ENCODE measurements at regions not wholly inside any gene's neighbourhood (a gene's known extent, or its start where the extent isn't known, plus 50 kb on each side); places are given as distances from the start of the nearest gene placed in this dataset.

- in situ Hi-C loops (cut with MboI; ENCODE audit: low sequenced_read_pairs, unreplicated experiment), result no loop called here
- TF ChIP-seq CTCF (IDR thresholded peaks at IDR 0.05; ENCODE audit: borderline replicate concordance, control extremely low read depth, extremely low read depth, insufficient read depth, missing control alignments), result no peak
- DNase-seq (ENCODE audit: low spot score), result no peak
These were observed 773.0 kb upstream of the AMELY start for GRCh38 chrY:7684546-7684945.

- no peak for TF ChIP-seq CTCF (IDR thresholded peaks at IDR 0.05; ENCODE audit: borderline replicate concordance, control extremely low read depth, extremely low read depth, insufficient read depth, missing control alignments)
- in situ Hi-C loops (cut with MboI; ENCODE audit: low sequenced_read_pairs, unreplicated experiment), result no loop called here
- DNase-seq (ENCODE audit: low spot score), result no peak
These were observed 770.8 kb upstream of the AMELY start for GRCh38 chrY:7682386-7682785.

- in situ Hi-C loops (cut with MboI; ENCODE audit: low sequenced_read_pairs, unreplicated experiment), result no loop called here
- no peak for TF ChIP-seq CTCF (IDR thresholded peaks at IDR 0.05; ENCODE audit: borderline replicate concordance, control extremely low read depth, extremely low read depth, insufficient read depth, missing control alignments)
- DNase-seq (ENCODE audit: low spot score), result no peak
These were observed 769.9 kb upstream of the AMELY start for GRCh38 chrY:7681426-7681825.

- in situ Hi-C loops (cut with MboI; ENCODE audit: low sequenced_read_pairs, unreplicated experiment), result no loop called here
- DNase-seq (ENCODE audit: low spot score), result no peak
- no peak for TF ChIP-seq CTCF (IDR thresholded peaks at IDR 0.05; ENCODE audit: borderline replicate concordance, control extremely low read depth, extremely low read depth, insufficient read depth, missing control alignments)
These were observed 762.9 kb upstream of the AMELY start for GRCh38 chrY:7674465-7674864.

- no peak for TF ChIP-seq CTCF (IDR thresholded peaks at IDR 0.05; ENCODE audit: borderline replicate concordance, control extremely low read depth, extremely low read depth, insufficient read depth, missing control alignments)
- in situ Hi-C loops (cut with MboI; ENCODE audit: low sequenced_read_pairs, unreplicated experiment), result no loop called here
These were observed 761.2 kb upstream of the AMELY start for GRCh38 chrY:7672796-7673195.

GRCh38 chrY:7663261-7663660, 751.7 kb upstream of the AMELY start:
- no peak for TF ChIP-seq CTCF (IDR thresholded peaks at IDR 0.05; ENCODE audit: borderline replicate concordance, control extremely low read depth, extremely low read depth, insufficient read depth, missing control alignments)
- in situ Hi-C loops (cut with MboI; ENCODE audit: low sequenced_read_pairs, unreplicated experiment), result no loop called here
- DNase-seq (ENCODE audit: low spot score), result no peak

More at GRCh38 chrY:7672796-7673195, 761.2 kb upstream of the AMELY start:
- DNase-seq (ENCODE audit: low spot score), result no peak

GRCh38 chrY:7659047-7659446, 747.5 kb upstream of the AMELY start:
- DNase-seq (ENCODE audit: low spot score), result no peak
- in situ Hi-C loops (cut with MboI; ENCODE audit: low sequenced_read_pairs, unreplicated experiment), result no loop called here
- no peak for TF ChIP-seq CTCF (IDR thresholded peaks at IDR 0.05; ENCODE audit: borderline replicate concordance, control extremely low read depth, extremely low read depth, insufficient read depth, missing control alignments)

All from GM13976 (cell line).